Glutamatergic neuron (in vitro differentiated cells): ENCODE measurements at regions not wholly inside any gene's neighbourhood (a gene's known extent, or its start where the extent isn't known, plus 50 kb on each side); places are given as distances from the start of the nearest gene placed in this dataset.

Experiments
- DNase-seq: peaks from one replicate; pipeline ENCODE4 v3.0.0; 2022
- H3K27ac Mint-ChIP-seq: one replicate; pipeline ENCODE4 v1.8.0; 2020; ENCODE audit warnings: mild to moderate bottlenecking, mixed read lengths, inconsistent platforms; ENCODE audit not compliant: unreplicated experiment
- H3K27me3 Mint-ChIP-seq: one replicate; pipeline ENCODE4 v1.8.0; 2020; ENCODE audit warnings: mild to moderate bottlenecking, moderate library complexity, mixed read lengths, inconsistent platforms; ENCODE audit not compliant: unreplicated experiment
- H3K36me3 Mint-ChIP-seq: one replicate; pipeline ENCODE4 v1.8.0; 2020; ENCODE audit warnings: mild to moderate bottlenecking, mixed read lengths, inconsistent platforms; ENCODE audit not compliant: unreplicated experiment
- H3K4me1 Mint-ChIP-seq: one replicate; pipeline ENCODE4 v1.8.0; 2020; ENCODE audit warnings: mild to moderate bottlenecking, low read depth, mixed read lengths, inconsistent platforms; ENCODE audit not compliant: unreplicated experiment
- H3K4me3 Mint-ChIP-seq: one replicate; pipeline ENCODE4 v1.8.0; 2020; ENCODE audit warnings: mild to moderate bottlenecking, mixed read lengths, inconsistent platforms; ENCODE audit not compliant: unreplicated experiment
- H3K9me3 Mint-ChIP-seq: one replicate; pipeline ENCODE4 v1.8.0; 2020; ENCODE audit warnings: mild to moderate bottlenecking, moderate library complexity, mixed read lengths, inconsistent platforms; ENCODE audit not compliant: unreplicated experiment
- TF ChIP-seq, protein P1 (sequence below): fragments of 200-600 bp; sonication (generic); IDR thresholded peaks from one replicate; pipeline ENCODE4 v1.5.0; 2021; ENCODE audit not compliant: partially characterized antibody, unreplicated experiment

DNA sequence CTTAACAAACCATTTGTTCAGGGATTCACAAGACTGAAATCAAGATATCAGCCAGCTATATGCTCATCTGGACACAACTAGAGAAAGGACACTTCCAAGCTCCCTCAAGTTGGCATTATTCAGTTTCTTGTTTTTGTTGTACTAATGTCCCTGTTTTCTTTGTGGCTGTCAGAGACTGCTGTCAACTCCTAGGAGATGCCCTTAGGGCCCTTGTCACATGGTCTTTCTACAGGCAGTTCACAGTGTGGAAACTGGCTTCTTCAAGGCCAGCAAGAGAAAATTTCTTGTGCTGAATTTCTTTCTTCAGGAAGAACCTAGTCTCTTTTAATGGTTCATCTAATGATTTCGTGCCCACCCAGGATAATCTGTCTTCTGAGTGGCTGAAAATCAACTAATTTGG is 677.2 kb upstream of the MAN1A1 start:
- no peaks in the 10 kb centered on the region for H3K27me3 Mint-ChIP-seq
- no peak overlapping the region for H3K4me3 Mint-ChIP-seq
- no peaks in the 10 kb centered on the region for H3K36me3 Mint-ChIP-seq
- no peak overlapping the region for H3K27ac Mint-ChIP-seq
- H3K9me3 Mint-ChIP-seq: no peaks in the 10 kb centered on the region
- no peaks in the 10 kb centered on the region for H3K4me1 Mint-ChIP-seq
- TF ChIP-seq, protein P1, sequence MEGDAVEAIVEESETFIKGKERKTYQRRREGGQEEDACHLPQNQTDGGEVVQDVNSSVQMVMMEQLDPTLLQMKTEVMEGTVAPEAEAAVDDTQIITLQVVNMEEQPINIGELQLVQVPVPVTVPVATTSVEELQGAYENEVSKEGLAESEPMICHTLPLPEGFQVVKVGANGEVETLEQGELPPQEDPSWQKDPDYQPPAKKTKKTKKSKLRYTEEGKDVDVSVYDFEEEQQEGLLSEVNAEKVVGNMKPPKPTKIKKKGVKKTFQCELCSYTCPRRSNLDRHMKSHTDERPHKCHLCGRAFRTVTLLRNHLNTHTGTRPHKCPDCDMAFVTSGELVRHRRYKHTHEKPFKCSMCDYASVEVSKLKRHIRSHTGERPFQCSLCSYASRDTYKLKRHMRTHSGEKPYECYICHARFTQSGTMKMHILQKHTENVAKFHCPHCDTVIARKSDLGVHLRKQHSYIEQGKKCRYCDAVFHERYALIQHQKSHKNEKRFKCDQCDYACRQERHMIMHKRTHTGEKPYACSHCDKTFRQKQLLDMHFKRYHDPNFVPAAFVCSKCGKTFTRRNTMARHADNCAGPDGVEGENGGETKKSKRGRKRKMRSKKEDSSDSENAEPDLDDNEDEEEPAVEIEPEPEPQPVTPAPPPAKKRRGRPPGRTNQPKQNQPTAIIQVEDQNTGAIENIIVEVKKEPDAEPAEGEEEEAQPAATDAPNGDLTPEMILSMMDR: no peak
- no peak for DNase-seq

DNA sequence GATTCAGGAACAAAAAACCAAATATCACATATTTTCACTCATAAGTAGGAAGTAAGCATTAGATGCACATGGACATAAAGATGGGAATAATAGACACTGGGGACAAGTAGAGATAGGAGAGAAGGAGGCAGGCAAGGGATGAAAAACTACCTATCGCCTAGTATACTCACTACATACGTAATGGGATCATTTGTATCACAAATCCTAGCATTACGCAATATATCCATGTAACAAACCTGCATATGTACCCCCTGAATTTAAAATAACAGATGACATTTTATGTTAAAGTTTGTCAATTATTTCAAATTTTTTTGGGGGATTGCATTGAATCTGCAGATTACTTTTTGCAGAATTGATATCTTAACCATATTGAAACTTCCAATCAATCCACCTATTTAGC is 660.5 kb upstream of the MAN1A1 start:
- no peak overlapping the region for H3K27ac Mint-ChIP-seq
- H3K4me3 Mint-ChIP-seq: no peak overlapping the region
- H3K4me1 Mint-ChIP-seq: no peaks in the 10 kb centered on the region
- H3K27me3 Mint-ChIP-seq: no peaks in the 10 kb centered on the region
- no peak for DNase-seq
- H3K36me3 Mint-ChIP-seq: peaks cover 3% of the 10 kb centered on the region
- H3K9me3 Mint-ChIP-seq: no peaks in the 10 kb centered on the region
- TF ChIP-seq, protein P1: no peak

DNA sequence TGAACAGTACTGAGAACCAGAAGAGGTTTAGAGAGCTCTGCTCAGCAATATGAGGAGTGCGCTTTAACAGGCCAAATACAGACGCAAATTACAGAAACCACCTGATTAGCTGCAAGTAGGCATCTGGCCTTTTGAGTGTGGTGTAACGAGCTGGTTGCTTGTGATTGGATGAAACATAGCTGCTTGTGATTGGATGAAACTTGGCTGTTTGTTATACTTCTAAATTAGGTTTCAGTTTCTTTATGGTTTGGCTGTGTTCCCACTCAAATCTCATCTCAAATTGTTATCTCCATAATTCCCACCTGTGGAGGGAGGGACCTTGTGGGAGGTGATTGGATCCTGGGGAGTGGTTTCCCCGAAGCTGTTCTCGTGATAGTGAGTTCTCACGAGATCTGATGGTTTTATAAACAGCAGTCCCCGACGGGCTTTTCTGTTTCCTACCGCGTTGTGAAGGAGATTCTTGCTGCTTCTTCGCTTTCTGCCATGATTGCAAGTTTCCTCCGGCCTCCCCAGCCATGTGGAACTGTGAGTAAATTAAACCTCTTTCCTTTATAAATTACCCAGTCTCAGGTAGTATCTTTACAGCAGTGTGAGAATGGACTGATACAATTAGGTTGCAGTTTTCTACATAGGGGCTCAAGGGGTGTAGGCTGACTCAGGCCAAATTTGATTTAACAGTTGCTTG is 655.9 kb upstream of the MAN1A1 start:
- H3K4me1 Mint-ChIP-seq: no peaks in the 10 kb centered on the region
- H3K36me3 Mint-ChIP-seq: peaks cover 3% of the 10 kb centered on the region
- no peak overlapping the region for H3K4me3 Mint-ChIP-seq
- no peaks in the 10 kb centered on the region for H3K27me3 Mint-ChIP-seq
- DNase-seq: no peak
- H3K27ac Mint-ChIP-seq: no peak overlapping the region
- TF ChIP-seq, protein P1: no peak
- no peaks in the 10 kb centered on the region for H3K9me3 Mint-ChIP-seq

DNA sequence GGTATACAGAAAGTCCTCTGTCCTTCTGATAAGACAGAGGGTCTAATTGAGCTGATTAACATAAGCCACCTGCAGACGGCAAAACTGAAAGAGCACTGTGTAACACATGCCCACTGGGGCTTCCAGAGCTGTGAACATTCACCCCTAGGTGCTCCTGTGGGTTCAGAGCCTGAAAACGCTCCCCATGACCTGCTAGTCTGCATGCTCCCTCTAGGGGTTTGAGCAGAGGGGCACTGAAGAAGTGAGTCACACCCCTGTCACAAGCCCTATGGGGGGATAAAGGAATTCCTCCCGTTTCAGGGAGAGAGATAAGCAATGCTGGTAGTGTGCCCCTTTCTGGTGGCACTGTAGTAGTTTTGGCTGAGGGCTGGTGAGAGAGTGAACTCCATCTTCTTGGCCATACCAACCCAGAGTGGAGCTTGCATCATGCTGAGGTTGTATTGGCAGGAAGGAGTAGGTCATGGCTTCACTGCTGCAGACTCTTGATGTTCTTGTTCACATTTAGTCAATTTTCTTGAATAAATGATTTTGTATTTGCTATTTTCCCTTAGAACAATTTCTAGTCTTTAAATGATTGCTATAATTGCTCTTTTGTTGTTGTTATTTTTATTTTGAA is 637.5 kb upstream of the MAN1A1 start:
- Mint-ChIP-seq H3K27me3 (no peaks in the 10 kb centered on the region), H3K36me3 (no peaks in the 10 kb centered on the region), H3K27ac (no peak overlapping the region), H3K4me3 (no peak overlapping the region), H3K9me3 (no peaks in the 10 kb centered on the region), H3K4me1 (no peaks in the 10 kb centered on the region)
- TF ChIP-seq, protein P1: no peak
- no peak for DNase-seq

DNA sequence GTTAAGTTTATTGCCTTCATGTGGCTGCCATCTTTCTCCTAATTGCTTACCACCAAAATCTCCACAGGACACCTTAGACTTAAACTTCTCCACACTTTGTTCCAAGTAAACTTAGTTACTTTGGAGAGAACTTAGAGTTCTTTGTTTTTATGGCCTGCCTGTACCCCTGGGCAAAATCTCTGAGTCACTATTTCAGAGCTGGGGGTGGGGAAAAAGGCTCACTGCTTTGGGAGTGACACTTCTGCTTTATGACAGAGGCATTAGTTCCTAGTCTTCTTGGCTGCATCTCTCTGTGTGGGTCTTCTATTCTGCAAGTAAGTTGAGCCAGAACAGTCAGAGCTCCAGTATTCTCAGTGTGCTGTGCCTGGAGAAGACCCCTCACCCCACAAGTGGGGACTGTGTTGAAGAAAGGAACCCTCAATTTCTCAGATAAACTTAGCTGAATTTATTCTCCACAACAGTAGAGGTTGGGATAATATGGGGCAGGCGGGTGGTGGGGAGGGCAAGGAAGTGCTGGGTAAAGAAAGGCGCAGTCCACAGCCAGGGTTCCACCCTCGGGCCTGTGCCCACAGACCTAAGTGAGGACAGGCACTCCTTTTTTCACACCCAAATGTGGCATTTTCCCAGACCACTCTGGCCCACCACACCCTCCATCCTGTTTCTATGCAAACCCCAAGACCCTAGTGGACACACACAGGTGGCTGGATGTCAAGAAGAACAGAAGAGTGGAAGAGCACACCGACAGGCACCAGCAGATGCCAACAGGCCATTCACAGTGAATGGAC is 636.6 kb upstream of the MAN1A1 start:
- Mint-ChIP-seq H3K4me1 (no peaks in the 10 kb centered on the region), H3K27me3 (no peaks in the 10 kb centered on the region), H3K4me3 (no peak overlapping the region), H3K27ac (no peak overlapping the region), H3K36me3 (no peaks in the 10 kb centered on the region), H3K9me3 (no peaks in the 10 kb centered on the region)
- TF ChIP-seq, protein P1: no peak
- no peak for DNase-seq
